ENCODE measurements at regions not wholly inside any gene's neighbourhood (a gene's known extent, or its start where the extent isn't known, plus 50 kb on each side); places are given as distances from the start of the nearest gene placed in this dataset.

- Histone ChIP-seq H3K4me3 (no peak overlapping the region), H3K9me3 (no peaks in the 10 kb centered on the region), H3K27ac (no peak overlapping the region), H3K36me3 (ENCODE audit: insufficient read depth in 1 of 2, low read depth in 1 of 2) (no peaks in the 10 kb centered on the region), H3K27me3 (ENCODE audit: insufficient read depth in 3 of 3, low read length in 2 of 3) (no peaks in the 10 kb centered on the region), H3K4me1 (no peaks in the 10 kb centered on the region)
- DNase-seq (no peak), ATAC-seq (no peak)
- no peak for TF ChIP-seq CTCF (IDR thresholded peaks at IDR 0.05)
- intact Hi-C loops (cut with DNase I): no loop called here
- 73 to 80% (median 77%) methylated on average over 1 of the region's 1 CpG for WGBS, 3 donors
Measured at GRCh38 chr2:139769633-139770032, 989.4 kb upstream of the NXPH2 start.

GRCh38 chr2:139763705-139764104, 983.5 kb upstream of the NXPH2 start:
- no peak for ATAC-seq
- TF ChIP-seq CTCF (IDR thresholded peaks at IDR 0.05): no peak
- no peaks in the 10 kb centered on the region for H3K4me1 ChIP-seq
- no peaks in the 10 kb centered on the region for H3K36me3 ChIP-seq (ENCODE audit: insufficient read depth in 1 of 2, low read depth in 1 of 2)
- no peak overlapping the region for H3K4me3 ChIP-seq
- H3K27ac ChIP-seq: no peak overlapping the region
- intact Hi-C loops (cut with DNase I): no loop called here
- DNase-seq: no peak
- no peaks in the 10 kb centered on the region for H3K27me3 ChIP-seq (ENCODE audit: insufficient read depth in 3 of 3, low read length in 2 of 3)
- no peaks in the 10 kb centered on the region for H3K9me3 ChIP-seq

GRCh38 chr2:139759000-139759505, 978.9 kb upstream of the NXPH2 start:
- DNase-seq: no peak
- no peaks in the 10 kb centered on the region for H3K36me3 ChIP-seq (ENCODE audit: insufficient read depth in 1 of 2, low read depth in 1 of 2)
- H3K4me3 ChIP-seq: no peak overlapping the region
- no peak for ATAC-seq
- H3K9me3 ChIP-seq: no peaks in the 10 kb centered on the region
- H3K4me1 ChIP-seq: no peaks in the 10 kb centered on the region
- TF ChIP-seq CTCF (IDR thresholded peaks at IDR 0.05): no peak
- no peaks in the 10 kb centered on the region for H3K27me3 ChIP-seq (ENCODE audit: insufficient read depth in 3 of 3, low read length in 2 of 3)
- no peak overlapping the region for H3K27ac ChIP-seq
- WGBS, 3 donors: 80 to 95% (median 86%) methylated on average over 3 of the region's 3 CpGs
- intact Hi-C loops (cut with DNase I): no loop called here

GRCh38 chr2:139746901-139747300, 966.7 kb upstream of the NXPH2 start:
- WGBS, 3 donors: 84 to 89% (median 86%) methylated on average over 11 of the region's 11 CpGs
- ATAC-seq (no peak), DNase-seq (no peak)
- Histone ChIP-seq H3K36me3 (ENCODE audit: insufficient read depth in 1 of 2, low read depth in 1 of 2) (no peaks in the 10 kb centered on the region), H3K27ac (no peak overlapping the region), H3K9me3 (peaks cover 4% of the 10 kb centered on the region), H3K4me3 (no peak overlapping the region), H3K27me3 (ENCODE audit: insufficient read depth in 3 of 3, low read length in 2 of 3) (no peaks in the 10 kb centered on the region), H3K4me1 (no peaks in the 10 kb centered on the region)
- TF ChIP-seq CTCF (IDR thresholded peaks at IDR 0.05): no peak
- intact Hi-C loops (cut with DNase I): no loop called here

GRCh38 chr2:139744273-139744672, 964.1 kb upstream of the NXPH2 start:
- intact Hi-C loops (cut with DNase I): no loop called here
- no peaks in the 10 kb centered on the region for H3K4me1 ChIP-seq
- TF ChIP-seq CTCF (IDR thresholded peaks at IDR 0.05): no peak
- no peaks in the 10 kb centered on the region for H3K9me3 ChIP-seq
- 79 to 84% (median 81%) methylated on average over 4 of the region's 4 CpGs for WGBS, 3 donors
- ATAC-seq: no peak
- H3K4me3 ChIP-seq: no peak overlapping the region
- no peak overlapping the region for H3K27ac ChIP-seq
- H3K36me3 ChIP-seq (ENCODE audit: insufficient read depth in 1 of 2, low read depth in 1 of 2): no peaks in the 10 kb centered on the region
- no peaks in the 10 kb centered on the region for H3K27me3 ChIP-seq (ENCODE audit: insufficient read depth in 3 of 3, low read length in 2 of 3)
- DNase-seq: no peak

All from psoas muscle (tissue), 7 donors.